HG03039 (cell line): ENCODE measurements at regions not wholly inside any gene's neighbourhood (a gene's known extent, or its start where the extent isn't known, plus 50 kb on each side); places are given as distances from the start of the nearest gene placed in this dataset.
A peak's percentile ranks its signal among the peaks of the same experiment; 100 is the strongest.
"Not testable (repeated sequence)": the region's sequence is repeated elsewhere in the genome, so short reads cannot be mapped to it uniquely, and the experiment has no call there.

ENCODE experiments used
- ATAC-seq: cut with Tn5 transposase; IDR thresholded peaks from one replicate; pipeline ENCODE4 v1.9.1; 2021; ENCODE audit warnings: mild to moderate bottlenecking, moderate library complexity; ENCODE audit not compliant: unreplicated experiment

DNA sequence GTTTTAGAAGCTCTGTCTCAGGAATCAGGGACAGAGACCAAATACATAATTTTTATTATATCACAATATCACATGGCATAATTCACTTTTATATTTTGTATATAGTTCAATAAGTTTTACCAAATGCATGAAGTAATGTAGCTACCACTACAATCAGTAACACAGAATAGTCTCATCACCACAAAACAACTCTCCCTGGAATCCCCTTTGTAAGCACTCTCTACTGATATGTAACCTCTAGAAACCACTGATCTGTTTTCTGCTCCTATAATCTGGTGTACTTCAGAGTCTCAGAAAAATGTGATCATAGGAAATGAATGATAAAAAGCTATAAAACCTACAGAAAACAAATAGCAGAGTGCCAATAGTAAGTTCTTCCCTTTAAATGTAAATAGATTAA is 1465.9 kb downstream of the SPATA31A7 start:
- ATAC-seq: not testable (repeated sequence)

DNA sequence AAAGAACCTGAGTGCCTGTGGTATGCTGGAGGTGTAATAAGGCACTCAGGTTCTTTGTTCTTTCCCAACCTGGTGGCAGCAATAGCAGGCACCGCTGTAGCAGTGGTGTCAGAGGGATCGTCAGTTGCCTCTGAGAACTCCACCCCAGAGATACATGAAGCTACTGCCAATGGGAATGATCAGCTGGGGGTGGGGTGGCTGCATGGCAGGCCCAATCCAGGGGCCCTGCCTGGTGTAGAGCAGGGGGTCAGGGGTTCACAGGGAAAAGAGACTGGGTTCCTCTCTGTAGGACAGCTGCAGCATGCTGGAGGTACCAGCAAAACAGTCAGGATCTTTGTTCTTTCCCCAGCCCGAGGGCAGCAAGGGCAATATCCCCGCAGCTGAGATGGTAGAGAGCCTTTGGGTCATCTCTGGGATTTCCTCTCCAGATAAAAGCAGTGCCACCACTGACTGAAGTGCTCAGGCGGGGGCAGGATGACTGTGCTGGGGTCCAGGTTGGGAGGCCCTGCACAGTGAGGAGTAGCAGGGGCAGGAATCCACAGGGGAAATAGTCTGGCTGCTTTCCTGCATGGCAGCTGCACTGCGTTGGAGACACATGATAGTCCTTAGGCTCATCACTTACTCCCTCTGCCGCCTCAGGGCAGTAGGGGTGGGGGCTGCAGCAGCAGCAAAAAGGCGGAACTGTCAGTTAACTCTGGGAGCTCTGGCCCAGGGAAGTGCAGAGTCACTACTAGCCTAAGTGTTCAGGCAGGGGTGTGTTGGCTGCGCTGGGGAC is 1473.1 kb downstream of the SPATA31A7 start:
- not testable (repeated sequence) for ATAC-seq

DNA sequence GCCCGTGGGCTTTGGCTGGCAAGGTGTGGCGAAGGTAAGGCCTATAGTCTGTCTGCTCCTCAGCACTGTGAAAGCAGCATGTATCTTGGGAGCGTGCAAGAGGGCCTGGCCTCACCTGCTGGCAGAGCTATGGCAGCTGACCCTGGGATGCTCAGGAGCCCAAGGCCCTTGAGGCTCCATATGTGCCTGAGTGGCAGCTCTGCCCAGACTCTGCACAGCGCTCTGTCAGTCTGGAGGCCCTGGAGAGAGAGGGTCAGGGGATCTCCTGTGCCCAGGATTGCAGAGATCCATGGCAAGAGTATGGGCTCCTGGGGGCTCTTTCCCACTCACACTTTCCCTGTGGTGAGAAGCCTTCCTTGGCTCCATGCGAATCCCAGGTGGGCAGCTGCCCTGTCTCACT is 1473.7 kb downstream of the SPATA31A7 start:
- not testable (repeated sequence) for ATAC-seq

DNA sequence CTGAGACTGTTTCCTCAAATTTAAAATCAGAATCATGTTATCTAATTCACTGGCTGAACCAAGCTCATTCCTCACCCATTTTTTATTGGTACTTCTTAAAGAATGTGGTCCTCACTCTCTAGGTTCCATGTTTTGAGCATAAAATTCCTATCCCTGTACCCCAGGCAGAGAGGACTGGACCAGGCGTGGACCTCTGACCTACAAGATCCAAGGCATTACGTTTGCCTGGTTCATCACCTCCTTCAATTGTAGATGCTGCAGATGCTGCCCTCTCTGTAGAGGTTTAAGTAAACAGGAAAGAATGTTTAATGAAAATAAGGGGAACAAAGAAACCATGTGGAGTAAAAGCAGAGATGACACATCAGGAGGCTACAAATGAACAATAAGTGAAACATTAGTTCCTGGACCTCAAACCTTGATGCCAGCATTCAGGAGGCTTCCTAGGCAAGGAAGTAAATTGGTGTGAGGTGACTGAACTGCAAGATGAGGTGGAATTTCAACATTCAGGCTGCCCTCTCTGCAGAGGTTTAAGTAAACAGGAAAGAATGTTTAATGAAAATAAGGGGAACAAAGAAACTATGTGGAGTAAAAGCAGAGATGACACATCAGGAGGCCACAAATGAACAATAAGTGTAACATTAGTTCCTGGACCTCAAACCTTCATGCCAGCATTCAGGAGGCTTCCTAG is 1477.4 kb downstream of the SPATA31A7 start:
- ATAC-seq: not testable (repeated sequence)

DNA sequence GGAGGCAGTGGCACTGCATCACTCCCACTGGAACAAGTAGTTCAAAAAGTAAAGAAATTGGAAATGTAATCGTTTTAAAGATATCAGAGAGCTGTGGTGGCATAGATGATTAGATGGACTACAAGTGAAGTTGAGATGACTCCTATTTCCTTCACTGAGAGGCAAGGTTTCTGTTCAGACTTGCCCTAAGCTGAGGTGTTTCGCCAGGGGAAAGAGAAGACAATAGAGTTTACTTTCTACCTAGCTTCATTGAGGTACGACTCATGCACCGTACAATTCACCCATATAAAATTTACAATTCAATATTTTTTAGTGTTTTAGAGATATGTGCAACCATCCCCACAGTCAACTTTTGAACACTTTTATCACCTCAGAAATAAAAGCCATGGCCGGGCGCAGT is 1487.2 kb downstream of the SPATA31A7 start:
- not testable (repeated sequence) for ATAC-seq

DNA sequence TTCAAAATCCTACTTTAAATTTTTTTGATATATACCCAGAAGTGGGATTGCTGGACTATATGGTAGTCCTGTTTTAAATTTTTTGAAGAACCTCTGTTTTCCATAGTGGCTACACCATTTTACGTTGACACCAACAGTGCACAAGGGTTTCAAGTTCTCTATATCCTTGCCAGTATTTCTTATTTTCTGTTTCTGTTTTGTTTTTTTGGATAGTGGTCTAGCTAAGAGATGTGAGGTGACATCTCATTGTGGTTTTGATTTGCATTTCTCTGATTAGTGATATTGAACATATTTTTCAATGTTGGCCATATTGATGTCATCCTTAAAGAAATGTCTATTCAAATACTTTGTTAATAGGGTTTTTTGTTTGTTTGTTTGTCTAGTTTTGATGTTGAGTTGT is 1488.5 kb downstream of the SPATA31A7 start:
- ATAC-seq: peak; percentile 52

DNA sequence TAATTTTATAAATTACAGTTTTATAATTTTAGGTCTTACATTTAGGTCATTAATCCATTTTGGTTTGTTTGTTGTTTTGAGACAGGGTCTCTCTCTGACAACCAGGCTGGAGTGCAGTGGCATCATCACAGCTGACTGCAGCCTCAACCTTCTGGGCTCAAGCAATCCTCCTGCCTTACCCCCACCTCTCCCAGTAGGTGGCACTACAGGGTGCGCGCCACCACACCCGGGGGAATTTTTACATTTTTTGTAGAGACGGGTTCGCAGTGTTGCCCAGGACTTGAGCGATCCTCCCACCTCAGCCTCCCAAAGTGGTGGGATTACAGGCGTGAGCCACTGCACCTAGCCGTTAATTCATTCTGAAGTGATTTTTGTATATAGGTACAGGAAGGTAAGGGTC is 1489.2 kb downstream of the SPATA31A7 start:
- not testable (repeated sequence) for ATAC-seq

DNA sequence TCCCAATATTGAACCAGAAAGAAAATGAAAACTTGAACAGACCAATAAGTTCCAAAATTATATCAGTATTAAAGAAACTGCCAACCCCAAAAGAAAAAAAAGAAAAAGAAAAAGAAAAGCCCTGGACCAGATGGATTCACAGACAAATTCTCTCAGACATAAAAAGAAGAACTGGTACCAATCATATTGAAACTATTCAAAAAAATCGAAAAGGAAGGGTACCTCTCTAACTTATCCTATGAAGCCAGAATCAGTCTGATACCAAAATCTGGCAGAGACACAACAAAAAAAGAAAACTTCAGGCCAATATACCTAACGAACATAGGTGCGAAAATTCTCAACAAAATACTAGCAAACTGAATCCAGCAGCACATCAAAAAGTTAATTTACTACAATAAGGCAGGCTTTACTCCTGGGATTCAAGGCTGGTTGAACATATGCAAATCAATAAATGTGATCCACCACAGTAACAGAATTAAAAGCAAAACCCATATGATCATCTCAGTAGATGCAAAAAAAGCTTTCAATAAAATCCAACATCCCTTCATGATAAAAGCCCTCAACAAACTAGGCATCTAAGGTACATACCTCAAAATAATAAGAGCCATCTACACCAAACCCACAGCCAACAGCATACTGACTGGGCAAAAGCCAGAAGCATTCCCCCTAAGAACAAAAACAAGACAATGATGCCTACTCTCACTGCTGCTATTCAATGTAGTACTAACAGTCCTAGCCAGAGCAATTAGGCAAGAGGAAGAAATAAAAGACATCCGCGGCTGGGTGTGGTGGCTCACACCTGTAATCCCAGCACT is 1495.2 kb downstream of the SPATA31A7 start:
- not testable (repeated sequence) for ATAC-seq

DNA sequence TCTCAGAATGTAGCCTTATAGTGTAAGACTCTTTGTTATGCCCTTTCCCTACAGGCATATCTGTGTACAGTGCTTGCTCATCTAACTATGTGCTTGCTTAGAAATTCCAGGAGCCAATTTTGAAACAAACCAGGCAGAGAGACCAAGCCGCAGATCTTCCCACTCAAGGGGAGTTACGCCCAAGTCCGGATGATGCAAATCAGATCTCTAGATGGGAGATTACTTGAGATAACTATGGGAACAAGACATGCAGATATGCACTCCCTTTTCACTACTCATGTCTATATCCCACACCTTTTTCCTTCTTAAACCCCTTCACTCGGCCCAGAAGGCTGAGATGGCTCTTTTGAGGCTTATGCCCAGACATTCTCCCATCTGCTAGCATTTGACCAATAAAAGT is 1496.5 kb downstream of the SPATA31A7 start:
- not testable (repeated sequence) for ATAC-seq

DNA sequence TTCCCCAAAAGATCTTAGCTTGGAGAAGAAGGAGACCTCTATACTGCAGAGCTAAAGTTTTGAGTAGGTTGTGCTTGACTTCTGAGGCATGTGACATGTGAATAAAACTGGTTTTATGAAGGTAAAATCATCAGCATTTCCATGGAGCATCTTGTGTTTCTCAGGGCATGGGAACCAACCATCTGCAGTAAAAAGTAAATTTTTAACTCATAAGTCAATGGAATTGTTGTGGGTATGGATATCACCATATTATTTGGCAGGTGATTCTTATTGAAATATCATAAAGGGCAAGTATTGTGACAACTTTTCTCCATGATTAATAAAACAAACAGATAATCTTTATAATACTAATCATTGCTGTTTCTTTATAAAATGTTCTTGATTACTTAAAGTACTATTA is 1503.2 kb downstream of the SPATA31A7 start:
- ATAC-seq: not testable (repeated sequence)

DNA sequence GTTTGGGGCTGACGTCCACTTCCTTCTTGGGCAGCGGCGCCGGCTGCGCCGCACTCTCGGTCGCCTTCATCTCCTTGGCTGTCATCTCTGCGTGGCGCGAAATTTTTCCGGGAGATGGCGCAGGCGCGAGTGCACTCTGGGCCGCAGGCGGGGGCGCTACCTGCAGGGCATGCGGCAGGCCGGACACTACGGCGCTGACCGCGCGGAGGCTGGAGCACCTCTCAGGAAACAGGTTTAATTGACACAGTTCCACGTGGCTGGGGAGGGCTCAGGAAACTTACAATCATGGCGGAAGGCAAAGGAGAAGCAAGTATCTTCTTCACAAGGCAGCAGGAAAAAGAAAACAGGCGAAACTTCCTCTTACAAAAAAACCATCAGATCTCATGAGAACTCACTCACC is 1521.5 kb downstream of the SPATA31A7 start:
- not testable (repeated sequence) for ATAC-seq

DNA sequence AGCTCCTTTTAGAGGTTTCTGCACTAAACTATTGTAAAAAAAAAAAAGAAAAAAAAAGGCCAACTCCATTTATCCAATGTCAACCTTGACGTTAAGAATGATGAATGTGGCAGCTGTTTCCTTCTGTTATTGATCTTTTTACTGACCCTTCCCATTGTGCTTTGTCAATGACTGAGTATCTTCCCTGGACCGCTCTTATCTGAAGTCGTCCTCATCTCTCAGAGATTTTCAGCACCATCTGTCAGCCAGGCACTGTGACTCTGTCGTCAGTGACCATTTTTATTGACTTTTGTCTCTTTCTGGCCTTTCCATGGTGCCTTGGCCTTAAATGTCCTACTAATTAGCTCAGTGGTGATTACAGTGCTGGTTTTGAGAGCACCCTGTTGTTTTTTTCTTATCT is 1535.7 kb downstream of the SPATA31A7 start:
- not testable (repeated sequence) for ATAC-seq

DNA sequence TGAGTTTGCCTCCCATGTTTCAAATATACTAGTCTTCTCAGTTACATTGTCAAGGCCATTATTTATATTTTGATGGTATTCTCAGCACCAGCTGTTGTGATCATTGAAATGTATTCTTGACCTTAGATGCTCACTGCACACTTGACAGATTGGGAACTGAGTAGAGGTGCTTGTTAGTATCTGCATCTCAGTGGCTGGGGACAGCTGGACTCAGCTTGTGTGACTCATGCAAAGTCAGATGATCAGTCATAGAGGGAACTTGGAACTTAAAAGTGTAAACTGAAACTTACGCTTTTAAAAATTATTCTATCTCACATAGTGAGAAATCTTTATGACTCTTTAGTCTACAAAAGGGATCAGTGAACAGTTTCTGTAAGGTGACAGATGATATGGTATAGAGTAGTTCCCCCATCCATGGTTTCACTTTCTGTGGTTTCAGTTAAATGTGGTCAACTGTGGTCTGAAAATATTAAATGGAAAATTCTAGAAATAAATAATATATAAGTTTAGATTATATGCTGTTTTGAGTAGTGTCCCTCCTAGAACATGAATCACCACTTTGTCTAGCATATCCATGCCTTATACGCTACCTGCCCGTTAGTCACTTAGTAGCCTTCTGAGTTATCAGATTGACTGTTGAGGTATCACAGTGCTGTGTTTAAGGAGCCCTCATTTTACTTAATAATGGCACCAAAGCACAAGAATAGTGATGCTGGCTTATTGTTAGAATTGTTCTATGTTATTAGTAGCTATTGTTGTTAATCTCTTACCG is 1540.6 kb downstream of the SPATA31A7 start:
- ATAC-seq: peak; percentile 96

DNA sequence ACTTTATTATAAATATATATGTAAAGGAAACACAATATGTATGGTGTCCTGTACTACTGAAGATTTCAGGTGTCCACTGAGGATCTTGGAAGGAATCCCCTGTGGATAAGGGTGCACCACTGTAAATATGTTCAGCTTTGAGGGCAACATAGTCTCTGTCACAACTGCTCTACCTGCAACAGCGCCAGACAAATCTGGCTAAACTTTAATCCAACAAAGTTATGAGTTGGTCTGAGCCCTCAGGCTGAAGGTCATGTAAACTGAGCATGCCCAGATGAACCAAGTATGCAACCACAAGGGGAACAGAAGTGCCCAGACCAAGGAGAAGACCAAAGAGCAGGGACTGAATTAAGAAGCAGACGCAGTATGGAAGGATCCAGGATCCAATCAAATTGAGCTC is 1541.2 kb downstream of the SPATA31A7 start:
- ATAC-seq: not testable (repeated sequence)

DNA sequence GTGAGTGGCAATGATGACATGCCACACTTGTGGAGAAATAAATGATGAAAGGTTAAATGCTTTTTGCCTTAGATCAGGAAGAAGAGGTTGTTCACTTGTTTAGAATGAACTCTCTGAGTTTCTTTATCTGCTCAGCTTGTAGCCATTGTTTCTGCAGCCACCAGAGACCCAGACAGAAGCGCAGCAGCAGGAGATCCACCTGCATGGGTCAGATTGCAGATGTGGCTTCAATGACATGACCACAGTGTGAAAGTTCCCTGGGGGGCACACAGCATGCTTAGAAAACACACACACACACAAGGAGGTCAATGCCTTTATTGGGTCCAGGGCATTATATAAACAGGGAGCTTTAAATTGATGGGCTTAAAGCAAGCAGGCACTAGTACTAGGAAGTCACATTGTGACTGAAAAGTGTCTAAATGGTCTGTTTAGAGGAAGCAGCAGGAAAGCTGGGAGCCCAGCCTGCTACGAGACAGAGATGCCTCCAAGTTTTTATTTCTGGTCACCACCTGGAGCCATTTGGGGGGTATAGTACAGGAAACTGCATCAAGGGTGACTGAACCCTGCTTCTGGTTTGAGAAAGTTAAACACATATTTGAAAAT is 1547.3 kb downstream of the SPATA31A7 start:
- not testable (repeated sequence) for ATAC-seq

DNA sequence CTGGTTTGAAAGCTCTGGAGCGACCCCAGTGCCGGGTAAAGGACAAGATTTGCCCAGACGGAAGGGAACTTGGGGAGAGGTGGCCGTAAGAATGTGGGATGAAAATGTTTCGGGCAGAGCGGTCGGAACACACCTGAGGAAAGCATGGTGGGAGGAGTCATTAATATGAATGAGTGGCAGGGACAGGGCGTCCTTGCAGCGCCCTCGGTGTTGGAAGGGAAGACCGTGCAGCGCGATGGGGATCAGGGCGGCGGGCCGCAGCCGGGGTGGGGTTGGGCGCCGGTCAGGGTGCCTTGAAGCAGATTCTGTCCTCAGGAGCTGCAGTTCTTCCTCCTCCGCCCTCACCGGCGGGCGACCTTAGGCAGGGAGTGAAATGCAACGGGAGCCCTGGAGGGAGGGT is 1548.1 kb downstream of the SPATA31A7 start:
- ATAC-seq: not testable (repeated sequence)

DNA sequence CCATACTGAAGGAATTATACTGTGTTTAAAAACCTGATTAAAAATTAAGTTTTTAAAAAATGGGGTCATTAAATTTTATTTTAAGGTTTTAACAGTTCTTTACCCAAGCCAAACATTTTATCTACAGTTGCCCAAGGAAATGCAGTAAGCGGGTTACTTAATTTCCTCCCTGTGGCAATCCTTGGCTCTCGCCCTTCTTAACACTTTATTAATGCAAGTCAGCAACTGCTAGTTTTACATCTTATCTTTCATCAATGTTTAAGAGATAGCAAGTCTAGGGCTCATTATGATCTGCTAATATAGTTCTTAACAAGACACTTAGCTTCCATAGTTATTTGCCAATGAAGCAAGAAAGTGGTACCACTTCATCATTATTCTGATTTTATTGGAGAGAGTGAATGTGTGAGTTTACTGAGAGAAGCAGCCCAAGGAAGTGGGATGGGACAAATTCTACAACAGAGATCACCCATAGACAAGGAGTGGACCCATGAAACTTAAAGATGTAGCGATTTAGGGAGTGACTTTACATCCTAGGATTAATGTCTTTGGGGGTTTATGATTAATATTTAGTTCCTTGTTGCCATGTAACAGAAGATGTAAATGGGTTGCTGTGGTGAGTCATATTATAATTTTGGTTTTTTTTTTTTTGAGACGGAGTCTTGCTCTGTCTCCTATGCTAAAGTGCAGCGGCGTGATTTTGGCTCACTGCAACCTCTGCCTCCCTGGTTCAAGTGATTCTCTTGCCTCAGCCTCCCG is 1556.1 kb downstream of the SPATA31A7 start:
- not testable (repeated sequence) for ATAC-seq
